Ishikawa (cell line): ENCODE measurements at regions not wholly inside any gene's neighbourhood (a gene's known extent, or its start where the extent isn't known, plus 50 kb on each side); places are given as distances from the start of the nearest gene placed in this dataset.
A peak's percentile ranks its signal among the peaks of the same experiment; 100 is the strongest.

ENCODE experiments used
- CEBPB ChIP-seq: IDR thresholded peaks from 2 replicates; pipeline ENCODE4 v1.6.1; 2012
- CREB1 ChIP-seq: IDR thresholded peaks from 2 replicates; pipeline ENCODE4 v1.6.1; 2012; ENCODE audit warnings: low read depth
- EGR1 ChIP-seq: IDR thresholded peaks from 2 replicates; pipeline ENCODE4 v1.6.1; 2012
- EP300 ChIP-seq: IDR thresholded peaks from 2 replicates; pipeline ENCODE4 v1.6.1; 2012; ENCODE audit warnings: borderline replicate concordance
- FOXM1 ChIP-seq: IDR thresholded peaks from 2 replicates; pipeline ENCODE4 v1.6.1; 2012; ENCODE audit warnings: low read depth, borderline replicate concordance
- NFIC ChIP-seq: IDR thresholded peaks from 2 replicates; pipeline ENCODE4 v1.6.1; 2012
- RAD21 ChIP-seq: IDR thresholded peaks from 2 replicates; pipeline ENCODE4 v1.6.1; 2012; ENCODE audit warnings: low read depth
- REST ChIP-seq: IDR thresholded peaks from 2 replicates; pipeline ENCODE4 v1.6.1; 2012; ENCODE audit warnings: low read depth, mild to moderate bottlenecking
- TAF1 ChIP-seq: IDR thresholded peaks from 2 replicates; pipeline ENCODE4 v1.6.1; 2012; ENCODE audit warnings: low read depth, mild to moderate bottlenecking
- TCF12 ChIP-seq: IDR thresholded peaks from 2 replicates; pipeline ENCODE4 v1.6.1; 2012; ENCODE audit warnings: low read depth
- TEAD4 ChIP-seq: IDR thresholded peaks from 2 replicates; pipeline ENCODE4 v1.6.1; 2012
- USF1 ChIP-seq: IDR thresholded peaks from 2 replicates; pipeline ENCODE4 v1.6.1; 2012
- YY1 ChIP-seq: IDR thresholded peaks from 2 replicates; pipeline ENCODE4 v1.6.1; 2012; ENCODE audit warnings: low read depth
- ZBTB7A ChIP-seq: IDR thresholded peaks from 2 replicates; pipeline ENCODE4 v1.6.1; 2012; ENCODE audit warnings: low read depth
- TF ChIP-seq, protein P1 (sequence below): IDR thresholded peaks from 2 replicates; pipeline ENCODE4 v1.6.1; 2012

GRCh38 chr1:105427543-105427942 is 1628.9 kb upstream of the PRMT6 start:
- TF ChIP-seq NFIC: no peak
- no peak for TF ChIP-seq TAF1
- no peak for TF ChIP-seq YY1
- no peak for TF ChIP-seq EGR1
- no peak for TF ChIP-seq USF1
- TF ChIP-seq TEAD4: no peak
- TF ChIP-seq REST: no peak
- no peak for TF ChIP-seq EP300
- no peak for TF ChIP-seq FOXM1

GRCh38 chr1:105436589-105437259 is 1619.8 kb upstream of the PRMT6 start:
- no peak for TF ChIP-seq CREB1
- TF ChIP-seq FOXM1: no peak
- TF ChIP-seq YY1: no peak
- TF ChIP-seq CEBPB: no peak

DNA sequence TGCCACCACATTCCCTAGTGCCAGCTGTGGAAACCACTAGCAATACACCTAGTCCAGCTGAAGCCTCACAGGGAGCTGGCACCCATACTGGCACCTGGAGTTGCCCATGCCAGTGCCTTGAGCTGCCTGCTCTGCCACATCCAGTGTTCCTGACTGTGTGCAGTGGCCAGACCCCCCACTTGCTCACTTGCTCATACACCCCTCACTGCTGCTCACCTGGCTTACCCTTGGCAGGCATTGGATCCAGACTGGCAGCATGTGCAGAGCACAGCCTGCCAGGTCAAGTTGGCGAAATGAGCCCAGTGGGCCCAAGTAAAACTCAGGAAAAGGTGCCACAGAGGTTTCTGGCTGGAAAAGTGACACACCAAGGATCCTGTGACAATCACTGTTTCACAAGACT is 1618.6 kb upstream of the PRMT6 start:
- TF ChIP-seq TAF1 (no peak), YY1 (no peak), TCF12 (no peak), USF1 (no peak), NFIC (no peak), CREB1 (no peak), CEBPB (no peak), TEAD4 (no peak), RAD21 (no peak), REST (no peak), FOXM1 (no peak), EP300 (no peak), EGR1 (no peak), ZBTB7A (no peak)
- TF ChIP-seq, protein P1, sequence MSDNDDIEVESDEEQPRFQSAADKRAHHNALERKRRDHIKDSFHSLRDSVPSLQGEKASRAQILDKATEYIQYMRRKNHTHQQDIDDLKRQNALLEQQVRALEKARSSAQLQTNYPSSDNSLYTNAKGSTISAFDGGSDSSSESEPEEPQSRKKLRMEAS: no peak

DNA sequence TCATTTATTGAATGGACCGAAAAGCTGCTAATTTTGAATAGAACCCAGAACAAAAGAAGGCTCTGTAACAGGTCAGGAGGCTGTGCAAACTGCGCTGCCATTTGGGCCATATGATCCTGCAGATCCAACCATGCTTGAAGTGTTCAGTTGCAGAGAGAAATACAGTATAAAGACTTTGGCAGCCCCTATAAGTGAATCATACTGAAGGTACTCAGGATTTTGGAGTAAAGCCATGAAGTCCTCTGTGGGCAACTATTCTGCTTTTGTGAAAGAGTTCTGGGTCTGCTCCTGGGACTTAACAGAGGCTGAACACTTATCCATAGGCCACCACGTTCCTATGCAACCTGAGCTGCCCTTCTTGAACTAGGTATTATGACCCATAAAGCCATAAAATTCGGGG is 1613.6 kb upstream of the PRMT6 start:
- TF ChIP-seq REST (no peak), EP300 (peak; percentile 59; the same call in 1 of the 2 replicates), TCF12 (no peak; the same call in 1 of the 2 replicates), NFIC (peak; percentile 63; the same call in 1 of the 2 replicates)

DNA sequence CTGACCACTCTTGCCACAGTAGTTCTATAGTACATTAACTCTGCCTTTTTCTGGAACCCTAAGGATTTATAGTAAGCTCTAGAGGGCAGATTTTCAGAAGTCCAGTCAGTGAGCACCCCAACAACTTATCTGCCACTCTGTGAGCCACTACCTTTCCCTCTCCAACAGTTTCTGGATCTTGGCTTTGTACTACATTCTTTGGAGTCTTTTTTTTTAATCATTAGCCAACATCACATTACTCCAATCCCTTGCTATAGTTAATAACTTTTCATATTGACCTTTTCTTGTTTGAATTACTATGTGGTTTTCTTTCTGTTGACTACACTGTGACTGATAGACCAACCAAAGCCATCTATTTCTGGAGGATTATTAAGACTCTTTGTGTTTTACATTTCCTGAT is 1596.7 kb upstream of the PRMT6 start:
- no peak for TF ChIP-seq YY1

- TF ChIP-seq FOXM1: no peak
- no peak for TF ChIP-seq NFIC
- no peak for TF ChIP-seq TEAD4
- TF ChIP-seq USF1: no peak
- no peak for TF ChIP-seq TCF12
- TF ChIP-seq, protein P1: no peak
- no peak for TF ChIP-seq YY1
- TF ChIP-seq EGR1: no peak
- TF ChIP-seq REST: no peak
- no peak for TF ChIP-seq CREB1
- no peak for TF ChIP-seq EP300
- no peak for TF ChIP-seq TAF1
- no peak for TF ChIP-seq ZBTB7A
- no peak for TF ChIP-seq CEBPB
- no peak for TF ChIP-seq RAD21
Observed at GRCh38 chr1:105462308-105462707, 1594.2 kb upstream of the PRMT6 start.
